Hindlimb muscle (tissue), 1 donor: ENCODE measurements at regions not wholly inside any gene's neighbourhood (a gene's known extent, or its start where the extent isn't known, plus 50 kb on each side); places are given as distances from the start of the nearest gene placed in this dataset.
"Not testable (repeated sequence)": the region's sequence is repeated elsewhere in the genome, so short reads cannot be mapped to it uniquely, and the experiment has no call there.

Experiments used
- DNase-seq: peaks from one replicate; pipeline ENCODE4 v3.0.0-alpha.2; 2013

DNA sequence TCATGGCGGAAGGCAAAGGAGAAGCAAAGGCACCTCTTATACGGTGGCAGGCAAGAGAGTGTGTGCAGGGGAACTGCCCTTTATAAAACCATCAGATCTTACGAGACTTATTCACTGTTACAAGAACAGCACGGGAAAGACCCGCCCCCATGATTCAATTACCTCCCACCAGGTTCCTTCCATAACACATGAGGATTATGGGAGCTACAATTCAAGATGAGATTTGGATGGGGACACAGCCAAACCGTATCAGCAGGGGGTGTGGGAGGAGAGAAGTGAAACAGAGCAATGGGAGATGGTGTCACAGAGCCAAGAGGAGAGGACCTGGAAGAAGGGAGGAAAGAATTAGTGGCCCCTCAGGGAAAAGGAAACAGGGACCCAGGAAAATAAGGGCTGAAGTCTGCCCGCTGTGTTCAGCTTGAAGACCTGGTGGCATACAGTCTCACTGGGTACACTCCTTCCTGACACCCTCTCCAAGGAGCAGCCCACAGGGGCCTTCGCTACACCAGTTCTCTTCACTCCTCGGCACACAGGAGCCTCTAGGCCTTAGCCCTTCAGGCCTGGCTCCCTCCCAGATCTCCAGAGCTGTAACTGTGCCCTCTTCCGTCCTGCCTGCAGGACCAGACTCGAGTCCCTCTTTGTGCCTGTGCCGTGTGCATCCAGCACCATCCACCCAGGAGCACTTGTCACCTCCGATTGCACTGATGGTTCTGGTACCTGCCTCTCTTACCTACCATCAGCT lies 262.1 kb downstream of the EIPR1 start:
- no peak for DNase-seq

DNA sequence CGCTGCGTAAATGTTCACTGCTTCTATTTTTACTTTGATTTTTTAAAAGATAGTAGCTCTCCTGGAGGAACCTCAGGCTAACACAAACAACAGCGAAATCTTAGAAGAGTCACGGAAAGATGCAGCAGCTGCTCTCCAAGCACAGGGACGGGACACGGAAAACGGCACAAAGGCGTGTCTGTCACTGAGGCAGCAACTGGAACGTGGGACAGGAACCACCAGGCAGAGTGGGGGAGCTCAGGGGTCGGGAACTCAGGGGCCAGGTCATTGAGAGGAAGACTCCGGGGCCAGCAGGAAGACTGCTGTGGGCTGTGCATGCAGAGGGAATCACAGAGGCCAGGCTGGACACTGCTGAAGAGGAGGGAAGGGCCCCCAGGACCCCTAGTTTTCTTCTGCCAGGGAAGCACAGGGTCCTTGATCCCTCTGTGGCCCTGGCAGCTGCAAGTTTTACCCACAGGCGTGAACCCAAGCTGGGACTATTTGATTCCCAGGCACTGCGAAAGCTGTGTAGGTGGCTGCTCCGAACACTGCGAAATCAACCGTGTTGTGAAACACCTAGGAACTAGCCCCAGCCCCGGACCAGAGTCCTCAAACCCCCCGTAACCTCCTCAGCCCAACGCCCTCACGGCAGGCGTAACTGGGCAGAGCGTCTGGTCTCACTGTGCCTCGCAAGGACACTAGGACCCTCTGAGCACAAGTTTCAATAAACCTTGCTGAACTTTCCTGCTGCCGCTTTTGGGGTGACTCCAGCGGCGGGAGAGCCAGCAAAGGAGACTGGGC lies 263.0 kb downstream of the EIPR1 start:
- no peak for DNase-seq

- no peak for DNase-seq
Observed at GRCh38 chr2:3113769-3114168, 263.8 kb downstream of the EIPR1 start.

DNA sequence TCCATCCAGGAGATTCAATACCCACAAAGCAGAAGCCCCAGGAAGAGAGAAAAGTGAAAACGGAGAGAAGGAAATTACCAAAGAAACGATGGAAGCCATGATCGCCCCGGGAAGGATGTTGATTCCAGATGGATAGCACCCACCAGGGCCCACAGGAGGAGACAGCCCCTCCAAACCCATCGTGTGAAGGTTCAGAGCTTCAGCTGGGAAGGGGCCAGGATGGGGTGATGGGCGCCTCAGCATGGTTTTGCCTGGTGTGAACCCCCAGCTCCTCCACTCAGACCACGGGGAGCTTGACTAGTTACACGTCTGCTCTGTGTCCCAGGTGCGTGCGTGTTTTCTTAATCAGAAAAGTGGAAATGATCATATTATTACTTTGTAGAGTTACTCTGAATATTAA lies 264.5 kb downstream of the EIPR1 start:
- no peak for DNase-seq

GRCh38 chr2:3112553-3112952 lies 265.1 kb downstream of the EIPR1 start:
- no peak for DNase-seq

DNA sequence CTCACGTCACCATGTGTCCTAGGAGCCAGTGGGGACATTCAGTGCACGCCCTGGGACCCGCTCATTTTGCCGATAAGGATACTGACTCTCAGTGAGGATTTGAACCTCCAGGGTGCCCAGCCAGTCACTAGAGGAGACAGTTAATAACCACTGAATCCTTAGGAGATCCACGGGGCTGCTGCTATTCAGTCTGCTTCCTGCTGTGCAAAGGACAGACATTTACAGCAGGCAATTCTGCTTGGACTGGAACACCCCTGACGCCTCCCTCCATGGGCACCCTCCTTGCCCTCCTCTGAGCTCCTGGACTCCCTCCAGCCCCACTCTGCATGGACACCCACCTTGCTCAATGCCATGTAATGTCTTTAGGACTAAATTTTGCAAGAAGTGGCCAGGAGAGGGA lies 265.5 kb downstream of the EIPR1 start:
- DNase-seq: no peak

DNA sequence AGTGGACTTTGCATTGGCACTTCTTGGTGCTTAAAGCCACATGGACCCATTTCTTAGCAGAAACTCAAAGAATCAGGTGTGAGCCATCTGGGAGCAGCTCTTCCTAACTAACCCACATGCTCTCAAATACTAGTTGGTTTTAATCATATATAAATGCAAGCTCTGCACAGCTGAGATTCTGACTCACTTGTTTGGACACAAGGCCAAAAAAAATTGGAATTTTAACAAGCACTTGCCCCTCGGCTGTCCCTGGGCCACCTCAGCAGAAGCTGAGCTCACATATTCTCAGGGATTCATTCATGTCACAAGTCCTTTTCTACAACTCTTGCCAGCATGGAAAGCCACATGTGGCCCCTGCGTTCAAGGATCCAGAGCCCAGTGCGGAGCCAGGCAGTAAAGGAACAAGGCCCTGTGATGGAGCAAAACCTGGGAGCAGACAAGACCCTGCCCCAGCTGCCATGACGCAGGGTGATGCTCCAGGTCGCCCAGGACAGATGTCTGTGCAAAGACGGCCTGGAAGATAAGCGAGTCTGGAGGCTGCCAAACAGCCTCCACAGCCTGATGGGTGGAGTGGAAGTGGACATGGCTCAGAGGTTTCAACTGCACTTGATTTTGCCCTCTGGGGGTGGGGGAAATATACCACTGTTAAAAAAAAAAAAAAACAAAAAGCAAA lies 266.5 kb downstream of the EIPR1 start:
- no peak for DNase-seq

- DNase-seq: no peak
Observed at GRCh38 chr2:3110555-3110954, 267.1 kb downstream of the EIPR1 start.

- no peak for DNase-seq
Observed at GRCh38 chr2:3108710-3109702, 268.6 kb downstream of the EIPR1 start.

- DNase-seq: no peak
Observed at GRCh38 chr2:3108105-3108504, 269.5 kb downstream of the EIPR1 start.

GRCh38 chr2:3107567-3107966 lies 270.1 kb downstream of the EIPR1 start:
- no peak for DNase-seq

DNA sequence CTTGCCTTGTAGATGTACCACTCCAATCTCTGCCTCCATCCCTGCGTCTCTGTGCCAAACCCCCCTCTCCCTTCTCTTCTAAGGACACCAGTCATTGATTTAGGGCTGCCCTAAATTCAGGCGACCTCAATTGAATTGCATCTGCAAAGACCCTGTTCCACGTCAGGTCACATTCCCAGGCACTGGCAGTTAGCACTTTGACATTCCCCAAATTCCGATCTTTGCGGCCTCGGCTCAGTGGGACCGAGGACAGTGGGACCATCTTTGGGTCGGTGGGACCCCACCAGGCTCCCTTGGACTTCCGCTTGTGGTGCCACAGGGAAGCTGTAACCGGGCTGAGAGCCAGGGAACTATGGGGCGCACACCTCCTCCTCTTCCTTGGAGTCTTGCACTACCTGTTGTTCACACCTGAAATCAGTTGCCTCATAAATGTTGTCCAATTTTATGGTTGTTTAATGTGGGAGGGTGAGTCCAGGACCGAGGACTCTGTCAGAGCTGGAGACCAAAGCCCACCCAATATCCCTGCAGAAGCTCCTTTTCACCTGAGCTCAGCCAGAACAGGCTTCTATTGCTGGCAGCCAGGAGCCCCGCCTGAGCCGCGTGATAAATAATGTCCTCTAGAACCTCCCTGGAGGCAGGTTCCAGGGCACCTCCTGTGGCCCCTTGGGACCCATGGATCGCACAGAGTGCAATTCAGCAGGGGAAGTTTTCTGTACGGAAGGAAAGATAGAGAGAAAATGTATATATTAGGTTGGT lies 271.6 kb downstream of the EIPR1 start:
- no peak for DNase-seq

DNA sequence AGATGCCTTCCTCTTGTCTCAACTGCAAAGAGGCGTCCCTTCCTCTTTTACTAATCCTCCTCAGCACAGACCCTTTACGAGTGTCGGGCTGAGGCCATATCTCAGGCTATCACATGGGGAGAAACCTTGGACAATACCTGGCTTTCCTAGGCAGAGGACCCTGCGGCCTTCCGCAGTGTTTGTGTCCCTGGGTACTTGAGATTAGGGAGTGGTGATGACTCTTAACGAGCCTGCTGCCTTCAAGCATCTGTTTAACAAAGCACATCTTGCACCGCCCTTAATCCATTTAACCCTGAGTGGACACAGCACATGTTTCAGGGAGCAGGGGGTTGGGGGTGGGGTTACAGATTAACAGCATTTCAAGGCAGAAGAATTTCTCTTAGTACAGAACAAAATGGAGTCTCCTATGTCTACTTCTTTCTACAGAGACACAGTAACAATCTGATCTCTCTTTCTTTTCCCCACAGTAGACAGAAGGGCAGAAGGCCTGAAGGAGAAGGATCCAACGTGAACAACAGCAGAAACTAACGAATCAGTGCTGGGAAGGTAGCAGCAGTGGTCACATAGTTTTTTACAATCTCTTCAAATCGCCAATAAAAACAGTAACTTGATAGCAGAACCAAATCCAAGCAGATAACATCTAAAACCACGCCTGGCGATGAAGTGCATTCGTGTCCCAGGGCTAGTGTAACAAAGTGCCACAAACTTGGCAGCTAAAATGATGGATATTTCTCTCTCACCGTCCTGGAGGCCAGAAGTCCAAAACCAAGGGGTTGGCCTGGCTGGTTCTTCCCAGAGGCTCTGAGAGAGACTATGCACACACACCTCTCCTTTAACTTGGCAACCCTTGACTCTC lies 272.4 kb downstream of the EIPR1 start:
- not testable (repeated sequence) for DNase-seq

DNA sequence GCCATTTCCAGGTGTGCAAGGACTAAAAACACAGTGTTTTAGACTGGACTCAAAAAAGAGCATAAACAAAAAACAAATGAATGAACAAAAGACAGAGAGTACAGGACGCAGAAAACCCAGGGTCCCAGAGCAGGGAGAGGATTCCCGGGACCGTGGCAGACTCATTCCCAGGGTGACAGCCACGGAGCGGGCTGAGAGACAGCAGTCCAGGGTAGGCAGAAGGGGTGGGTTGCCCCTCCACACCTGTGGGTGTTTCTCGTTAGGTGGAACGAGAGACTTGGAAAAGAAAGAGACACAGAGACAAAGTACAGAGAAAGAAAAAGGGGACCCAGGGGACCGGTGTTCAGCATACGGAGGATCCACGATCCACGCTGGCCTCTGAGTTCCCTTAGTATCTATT lies 273.4 kb downstream of the EIPR1 start:
- no peak for DNase-seq

DNA sequence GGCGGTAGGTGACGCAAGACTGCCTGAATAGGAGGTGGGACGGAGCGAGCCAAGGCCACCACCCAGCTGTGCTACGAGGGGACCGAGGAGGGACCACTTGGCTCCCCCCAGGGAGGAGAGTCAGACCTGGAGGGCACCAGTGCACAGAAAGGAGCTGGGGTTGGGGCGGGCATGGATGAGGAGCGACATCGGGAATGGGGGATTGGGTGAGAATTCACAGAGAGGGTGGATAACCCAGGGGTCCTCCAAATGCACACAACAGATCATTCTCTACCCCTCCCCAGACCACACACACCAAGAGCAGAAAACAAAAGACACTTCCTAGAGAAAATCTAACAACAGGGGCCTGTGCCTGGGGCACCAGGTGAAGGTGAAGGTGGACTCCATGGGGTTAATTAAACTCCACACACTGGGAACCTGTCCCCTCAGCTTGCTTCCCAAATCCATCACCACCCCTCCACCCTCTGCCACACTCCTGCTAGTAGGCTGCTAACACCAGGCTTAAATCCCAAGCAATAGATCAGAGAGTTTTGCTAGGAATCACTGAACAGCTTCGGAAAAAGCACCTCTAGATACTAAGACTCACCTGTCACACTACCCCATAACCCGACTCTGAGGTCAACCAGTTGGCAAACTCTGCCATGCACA lies 274.6 kb downstream of the EIPR1 start:
- no peak for DNase-seq

- no peak for DNase-seq
Observed at GRCh38 chr2:3102081-3102921, 275.3 kb downstream of the EIPR1 start.

DNA sequence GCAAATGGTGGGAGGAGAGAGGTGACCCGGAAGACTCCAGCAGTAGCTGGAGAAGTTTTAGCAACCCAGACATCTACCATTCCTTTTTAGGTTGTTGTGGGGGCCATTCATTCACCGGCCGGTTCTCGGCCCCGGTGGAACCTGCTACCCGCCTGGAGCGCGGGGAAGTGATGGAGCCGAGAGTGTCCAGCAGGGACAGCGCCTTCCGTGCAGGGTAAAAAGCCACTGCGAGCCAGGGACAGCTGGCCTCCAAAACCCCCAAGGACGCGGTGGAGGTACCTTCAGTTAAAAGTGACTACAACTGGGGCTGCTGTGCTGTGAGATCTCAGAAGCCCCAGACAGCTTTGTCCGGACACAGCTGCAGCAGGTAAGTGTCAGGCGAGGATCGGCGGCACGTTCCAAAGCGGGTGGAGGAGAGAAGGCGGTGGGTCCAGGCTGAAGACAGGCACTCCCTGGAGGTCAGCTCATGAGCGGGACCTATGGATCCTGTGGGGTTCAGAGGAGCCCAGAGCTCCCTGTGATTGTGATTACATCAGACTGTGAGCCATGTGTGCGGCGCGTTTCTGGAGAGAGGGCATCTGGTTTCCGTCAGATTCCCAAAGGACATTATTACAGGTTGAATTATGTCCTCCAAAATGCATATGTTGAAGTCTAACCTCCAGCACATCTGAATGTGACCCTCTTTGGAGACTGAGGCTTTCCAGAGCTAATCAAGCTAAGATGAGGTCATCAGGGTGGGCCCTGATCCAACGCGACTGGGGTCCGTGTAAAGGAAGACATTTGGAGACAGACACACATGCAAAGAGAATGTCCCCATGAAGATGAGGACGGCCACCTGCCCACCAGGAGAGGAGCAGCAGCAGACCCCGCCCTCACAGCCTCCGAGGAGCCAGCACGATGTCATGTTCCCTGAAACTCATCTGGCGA lies 276.3 kb downstream of the EIPR1 start:
- DNase-seq: no peak

DNA sequence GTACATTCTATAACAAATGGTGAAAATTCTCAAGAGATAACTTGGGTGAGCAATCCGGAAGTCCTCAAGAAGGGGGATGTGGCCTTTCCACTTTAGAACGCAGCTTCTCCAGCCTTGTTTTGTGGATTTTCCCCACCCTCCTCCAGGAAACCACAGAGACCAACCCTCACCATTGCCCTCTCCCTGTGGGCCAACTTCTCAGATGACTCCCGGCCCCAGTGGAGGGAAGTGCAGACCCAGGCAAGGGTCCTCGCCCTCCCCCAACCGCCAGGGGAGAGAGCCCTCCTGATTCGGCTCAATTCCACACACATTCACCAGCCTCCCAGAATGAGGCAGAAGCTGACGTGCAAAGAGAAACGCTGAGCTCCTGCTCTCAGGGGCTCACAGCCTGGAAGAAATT lies 277.2 kb downstream of the EIPR1 start:
- no peak for DNase-seq
